Superior temporal gyrus (tissue), 1 donor: ENCODE measurements at regions not wholly inside any gene's neighbourhood (a gene's known extent, or its start where the extent isn't known, plus 50 kb on each side); places are given as distances from the start of the nearest gene placed in this dataset.
"Not testable (repeated sequence)": the region's sequence is repeated elsewhere in the genome, so short reads cannot be mapped to it uniquely, and the experiment has no call there.

Experiments
- DNase-seq: peaks from one replicate; pipeline ENCODE4 v3.0.0-alpha.2; 2016; ENCODE audit errors: extremely low spot score

DNA sequence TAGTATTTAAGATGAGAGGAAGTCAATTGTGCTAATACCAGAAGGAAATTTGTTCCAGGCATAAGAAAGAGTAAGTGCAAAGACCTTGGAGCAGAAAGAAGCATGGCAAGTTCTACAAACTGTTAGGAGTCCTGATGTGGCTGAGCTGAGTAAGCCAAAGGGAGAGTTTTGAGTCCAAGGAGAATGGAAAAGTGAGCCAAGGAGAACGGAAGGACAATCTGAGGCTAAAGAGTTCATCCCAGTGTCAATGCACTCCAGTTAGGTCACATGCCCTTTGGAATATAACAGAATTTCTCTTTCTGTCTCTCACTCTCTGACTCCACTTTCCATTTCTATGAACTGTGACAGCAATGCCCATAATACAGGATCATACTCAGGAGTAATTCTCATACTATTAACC is 224.7 kb downstream of the CAAP1 start:
- no peak for DNase-seq

DNA sequence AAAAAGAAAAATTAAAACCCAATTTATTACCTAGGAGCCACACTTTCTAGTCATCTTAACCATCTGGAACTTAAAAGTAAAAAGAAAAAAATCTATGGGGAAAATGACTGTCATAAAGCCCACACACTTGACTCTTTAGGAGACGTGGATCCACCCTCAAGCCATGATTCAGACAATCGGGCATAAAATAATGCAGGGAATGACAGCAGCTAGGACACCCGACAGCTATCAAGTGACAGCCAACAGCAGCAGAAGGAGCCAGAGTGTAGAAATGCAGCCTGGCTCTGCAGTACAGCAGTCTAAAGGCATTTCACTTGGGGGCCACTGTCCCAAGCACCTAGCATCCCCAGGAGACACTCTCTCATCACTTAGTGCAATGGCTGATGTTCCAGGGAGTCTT is 226.9 kb downstream of the CAAP1 start:
- no peak for DNase-seq

DNA sequence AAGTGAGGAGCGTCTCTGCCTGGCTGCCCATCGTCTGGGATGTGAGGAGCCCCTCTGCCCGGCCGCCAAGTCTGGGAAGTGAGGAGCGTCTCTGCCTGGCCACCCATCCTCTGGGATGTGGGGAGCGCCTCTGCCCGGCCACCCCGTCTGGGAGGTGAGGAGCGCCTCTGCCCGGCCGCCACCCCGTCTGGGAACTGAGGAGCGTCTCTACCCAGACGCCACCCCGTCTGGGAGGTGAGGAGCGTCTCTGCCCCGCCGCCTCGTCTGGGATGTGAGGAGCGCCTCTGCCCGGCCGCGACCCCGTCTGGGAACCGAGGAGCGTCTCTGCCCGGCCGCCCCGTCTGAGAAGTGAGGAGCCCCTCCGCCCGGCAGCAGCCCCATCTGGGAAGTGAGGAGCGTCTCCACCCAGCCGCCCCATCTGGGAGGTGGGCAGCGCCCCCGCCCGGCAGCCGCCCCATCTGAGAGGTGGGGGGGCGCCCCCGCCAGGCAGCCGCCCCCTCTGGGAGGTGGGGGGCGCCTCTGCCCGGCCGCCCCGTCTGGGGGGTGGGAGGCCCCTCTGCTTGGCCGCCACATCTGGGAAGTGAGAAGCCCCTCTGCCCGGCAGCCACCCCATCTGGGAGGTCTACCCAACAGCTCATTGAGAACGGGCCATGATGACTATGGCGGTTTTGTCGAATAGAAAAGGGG is 228.4 kb downstream of the CAAP1 start:
- DNase-seq = not testable (repeated sequence)

DNA sequence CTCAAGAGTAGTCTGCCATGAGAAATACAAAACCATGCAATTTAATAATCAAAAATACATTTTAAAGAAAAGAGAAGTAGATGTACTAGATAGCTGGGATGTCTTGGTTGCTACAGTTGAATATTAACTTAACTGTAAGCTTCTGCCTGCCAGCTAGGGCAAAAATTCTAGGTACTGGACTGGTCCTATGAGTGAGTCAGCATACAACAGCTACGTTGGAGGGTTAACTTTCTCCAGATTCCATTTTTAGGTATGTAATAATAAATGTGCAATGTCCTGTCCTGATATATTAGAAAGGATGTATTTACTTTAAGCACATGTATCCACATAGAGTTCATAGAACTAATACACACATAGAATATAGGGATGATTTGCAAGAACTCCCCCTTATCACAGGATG is 230.1 kb downstream of the CAAP1 start:
- DNase-seq = no peak

DNA sequence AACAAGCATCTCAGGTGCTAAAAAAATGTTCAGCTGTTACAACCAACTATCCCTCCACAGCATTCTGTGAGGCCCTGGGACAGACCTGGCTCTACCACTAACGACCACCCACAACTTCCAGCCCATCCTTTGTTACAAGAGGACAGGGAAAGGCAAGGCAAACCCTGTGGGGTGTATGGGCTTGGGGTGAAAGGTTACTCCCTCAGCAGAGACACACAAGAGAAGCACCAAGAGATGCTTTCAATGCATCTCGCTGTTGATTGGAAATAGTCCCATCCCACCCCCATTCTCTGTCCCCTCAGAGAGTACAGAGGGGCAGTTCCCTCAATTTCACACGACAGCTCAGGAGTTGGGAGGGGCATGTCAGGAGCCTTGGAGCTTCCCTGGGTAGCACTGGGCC is 234.1 kb downstream of the CAAP1 start:
- DNase-seq = no peak

DNA sequence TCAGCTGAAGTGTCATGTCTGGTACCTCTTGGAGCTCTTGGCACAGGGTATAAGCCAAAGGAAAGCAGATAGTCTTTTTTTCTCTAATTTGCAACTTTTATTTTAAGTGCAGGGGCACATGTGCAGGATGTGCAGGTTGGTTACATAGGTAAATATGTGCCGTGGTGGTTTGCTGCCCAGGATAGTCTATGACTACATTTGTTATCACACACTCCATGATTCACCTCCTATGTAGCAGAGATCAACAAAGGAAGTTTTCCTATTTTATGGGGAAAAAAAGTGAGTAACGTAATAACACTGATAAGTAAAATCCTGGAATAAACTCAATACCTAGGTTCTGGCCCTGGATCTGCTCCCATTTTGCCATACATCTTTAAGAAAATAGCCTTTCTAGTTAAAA is 234.6 kb downstream of the CAAP1 start:
- DNase-seq = no peak

DNA sequence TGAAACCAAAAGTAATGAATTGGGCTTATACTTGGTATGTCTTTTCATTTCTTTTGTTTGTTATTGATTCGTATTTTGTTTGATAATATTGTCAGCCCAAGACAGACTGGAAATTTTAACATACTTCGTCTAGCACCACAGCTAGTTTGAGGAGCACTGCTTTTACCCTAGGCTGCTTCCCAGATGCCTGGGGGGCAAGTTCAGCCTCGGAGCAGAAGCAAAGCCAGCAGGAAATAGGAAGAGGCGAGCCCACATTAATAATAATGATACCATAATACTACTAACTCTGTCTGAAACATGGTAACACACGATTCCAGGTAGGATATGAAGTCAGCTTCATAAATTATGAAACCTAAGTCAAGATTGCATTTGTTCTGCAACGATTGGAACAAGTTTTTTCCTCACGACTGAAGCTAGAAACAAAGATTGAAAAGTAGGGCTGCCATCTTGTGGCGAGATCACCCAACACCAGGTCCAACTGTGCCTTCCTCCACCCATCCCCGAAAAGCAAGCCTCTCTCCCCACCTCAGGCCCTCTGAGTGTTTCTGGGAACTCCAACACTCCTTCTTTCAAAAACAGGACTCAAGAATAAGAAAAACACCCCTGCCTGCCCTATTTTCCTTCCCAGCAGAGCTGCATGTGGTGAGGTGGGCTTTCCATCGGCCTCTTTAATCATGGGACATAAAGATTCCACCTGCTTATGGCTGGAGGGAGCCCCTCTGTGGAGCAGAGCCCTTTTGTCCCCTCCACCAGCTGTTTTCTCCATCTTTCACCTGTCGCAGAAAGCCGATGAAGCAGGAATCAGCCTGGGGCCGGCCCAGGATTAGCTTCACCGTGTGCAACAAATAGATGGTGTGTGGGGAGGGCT is 236.4 kb downstream of the CAAP1 start:
- peak; percentile 75 for DNase-seq

DNA sequence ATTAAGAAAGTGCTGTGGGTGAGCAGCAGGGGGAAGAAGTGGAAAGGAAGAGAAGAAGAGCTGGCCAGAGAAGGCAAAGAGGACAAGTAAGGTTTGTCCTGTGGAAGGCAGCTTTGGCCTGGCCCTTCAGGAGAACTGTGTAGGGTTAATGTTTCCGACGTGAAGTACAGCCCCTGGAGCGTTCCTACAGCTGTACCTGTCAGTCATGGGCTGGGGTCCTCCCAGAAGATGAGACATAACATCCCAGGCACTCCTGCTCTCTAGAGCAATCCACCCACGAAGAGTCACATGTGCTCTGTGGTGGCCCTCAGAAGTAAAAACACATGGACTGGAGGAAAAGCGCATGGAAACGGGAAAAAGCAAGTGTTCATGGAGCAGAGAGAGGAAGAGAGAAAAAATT is 237.4 kb downstream of the CAAP1 start:
- no peak for DNase-seq

DNA sequence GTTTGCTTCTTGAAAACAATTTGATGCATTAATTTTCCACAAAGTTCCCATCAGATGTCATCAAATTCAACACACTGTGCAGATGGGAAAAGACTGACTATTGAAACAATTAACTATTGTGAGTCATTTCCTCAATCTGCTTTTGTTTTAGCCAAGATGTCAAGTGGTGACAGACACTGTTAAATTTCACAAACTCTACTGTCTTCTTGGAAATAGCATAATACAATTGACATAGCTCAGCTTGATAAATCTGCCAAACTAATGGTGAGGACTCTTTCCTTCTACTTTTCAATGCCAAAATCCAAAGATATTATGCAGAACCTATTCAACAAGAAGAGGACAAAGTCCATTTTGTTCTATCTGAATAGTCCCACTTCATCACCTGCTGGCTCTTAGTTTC is 242.3 kb downstream of the CAAP1 start:
- DNase-seq = no peak

DNA sequence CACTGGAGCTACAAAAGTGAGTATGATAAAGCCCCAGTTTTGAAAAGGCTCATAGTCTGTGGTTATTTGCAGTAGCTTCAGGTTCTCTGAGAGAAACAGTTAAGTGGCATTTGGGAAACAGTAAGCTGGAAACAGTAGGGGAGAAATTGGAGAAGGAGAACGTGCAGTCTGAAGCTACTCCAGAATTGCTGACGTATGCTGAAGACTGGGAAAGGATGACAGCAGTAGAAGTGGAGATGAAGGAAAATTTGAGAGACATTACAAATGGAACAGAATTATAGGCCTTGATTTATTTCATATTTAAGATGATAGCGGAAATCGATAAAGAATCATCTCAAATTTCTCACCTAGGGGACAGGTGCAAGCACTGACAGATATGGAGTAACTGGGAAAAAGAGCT is 248.8 kb downstream of the CAAP1 start:
- DNase-seq = no peak

DNA sequence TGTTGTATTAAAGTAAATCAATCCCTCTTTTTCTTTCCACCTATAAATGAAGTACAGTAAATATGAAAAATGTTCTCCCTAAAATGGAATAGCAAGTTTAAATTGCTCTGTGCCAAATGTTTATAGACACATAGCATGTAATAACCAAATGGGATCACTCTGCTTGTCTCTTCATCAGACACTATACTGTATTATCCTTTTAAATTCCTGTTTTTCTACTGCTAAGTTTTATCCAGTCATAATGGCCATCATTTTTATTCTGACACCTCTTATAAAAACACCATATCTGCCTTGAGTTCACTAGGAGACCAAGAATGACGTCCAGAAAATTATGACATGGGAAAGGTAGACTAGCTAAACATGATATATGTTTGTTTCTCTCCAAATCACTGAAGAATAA is 252.8 kb downstream of the CAAP1 start:
- DNase-seq = no peak

DNA sequence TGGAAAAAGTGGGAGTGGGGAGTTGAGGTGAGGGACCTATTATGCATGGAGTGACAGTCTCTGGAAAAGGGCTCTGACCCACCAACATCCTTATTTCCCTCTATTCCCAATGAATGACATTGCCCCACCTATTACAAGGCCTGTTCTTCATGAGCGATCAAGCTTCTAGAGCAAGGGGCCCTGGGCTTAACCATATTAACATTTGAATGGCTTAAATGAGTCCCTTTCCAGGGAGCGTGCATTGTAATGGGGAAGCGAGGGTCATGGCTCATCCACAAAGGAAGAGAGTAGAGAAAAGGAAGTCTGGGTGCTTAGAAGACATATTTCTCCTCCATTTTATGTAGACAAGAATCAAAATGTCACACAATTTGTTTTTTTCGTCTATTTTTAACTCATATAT is 255.5 kb downstream of the CAAP1 start:
- no peak for DNase-seq

DNA sequence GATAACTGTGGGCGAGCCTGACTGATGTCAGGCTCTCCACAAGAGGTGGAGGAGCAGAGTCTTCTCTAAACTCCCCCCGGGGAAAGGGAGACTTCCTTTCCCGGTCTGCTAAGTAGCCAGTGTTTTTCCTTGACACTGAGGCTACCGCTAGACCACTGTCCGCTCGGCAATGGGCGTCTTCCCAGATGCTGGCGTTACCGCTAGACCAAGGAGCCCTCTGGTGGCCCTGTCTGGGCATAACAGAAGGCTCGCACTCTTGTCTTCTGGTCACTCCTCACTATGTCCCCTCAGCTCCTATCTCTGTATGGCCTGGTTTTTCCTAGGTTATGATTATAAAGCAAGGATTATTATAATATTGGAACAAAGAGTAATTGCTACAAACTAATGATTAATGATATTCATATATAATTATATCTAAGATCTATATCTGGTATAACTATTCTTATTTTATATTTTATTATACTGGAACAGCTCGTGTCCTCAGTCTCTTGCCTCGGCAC is 278.7 kb downstream of the CAAP1 start:
- not testable (repeated sequence) for DNase-seq

DNA sequence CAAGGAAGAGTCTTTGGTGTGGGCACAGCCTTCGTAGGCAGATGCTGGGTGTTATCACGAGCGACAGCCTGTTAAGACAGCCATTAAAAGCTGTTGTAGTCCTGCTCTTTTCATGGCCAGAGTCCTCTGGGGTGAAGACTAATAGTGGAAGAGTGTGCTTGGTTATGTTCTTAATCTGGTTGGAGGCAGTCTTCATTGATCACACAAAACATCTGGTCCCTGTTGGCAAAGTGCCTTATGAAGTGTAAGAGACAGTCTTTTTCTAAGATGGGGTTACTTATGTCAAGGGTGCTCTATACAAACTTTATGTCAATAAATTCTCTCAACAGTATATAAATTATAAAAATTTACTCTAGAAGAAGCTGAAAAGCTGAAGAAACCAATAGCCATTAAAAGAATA is 280.4 kb downstream of the CAAP1 start:
- no peak for DNase-seq

DNA sequence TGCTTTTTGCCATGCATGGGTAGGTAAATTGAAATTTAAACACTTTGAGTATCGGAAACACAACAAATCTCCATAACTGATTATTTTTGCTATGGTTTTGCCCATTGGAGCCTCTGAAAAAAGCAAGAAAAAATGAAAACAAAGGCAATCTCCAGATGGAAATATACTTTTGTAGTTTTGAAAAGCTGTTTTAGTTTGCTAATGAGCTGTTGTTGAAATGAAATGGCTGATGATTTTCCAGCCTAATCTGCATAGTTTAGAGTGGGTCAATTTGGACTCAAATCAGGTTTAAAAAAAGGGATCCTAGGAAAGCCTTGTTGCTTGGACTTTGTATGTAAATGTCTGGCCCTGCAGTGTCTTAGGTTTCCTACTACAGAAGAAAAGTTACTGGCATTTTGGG is 285.8 kb downstream of the CAAP1 start:
- no peak for DNase-seq

DNA sequence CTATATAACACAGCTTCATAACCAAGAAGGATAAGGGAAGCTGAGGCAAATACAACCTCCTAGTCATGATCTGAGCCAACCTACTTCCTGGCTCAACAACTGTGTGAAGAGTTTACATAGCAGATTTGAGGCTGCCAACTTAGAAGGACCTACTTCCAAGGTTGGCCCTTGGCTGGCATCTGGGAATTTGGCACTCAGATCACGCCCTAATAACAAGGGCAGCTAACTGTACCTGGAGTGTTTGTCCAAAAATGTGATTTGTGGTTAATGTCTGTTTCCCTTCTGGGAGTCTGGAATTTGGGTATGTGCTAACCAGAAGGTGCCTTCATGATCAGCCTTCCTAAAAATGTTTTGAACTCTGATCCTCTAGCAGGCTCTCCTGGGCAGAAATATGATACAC is 287.2 kb downstream of the CAAP1 start:
- no peak for DNase-seq

DNA sequence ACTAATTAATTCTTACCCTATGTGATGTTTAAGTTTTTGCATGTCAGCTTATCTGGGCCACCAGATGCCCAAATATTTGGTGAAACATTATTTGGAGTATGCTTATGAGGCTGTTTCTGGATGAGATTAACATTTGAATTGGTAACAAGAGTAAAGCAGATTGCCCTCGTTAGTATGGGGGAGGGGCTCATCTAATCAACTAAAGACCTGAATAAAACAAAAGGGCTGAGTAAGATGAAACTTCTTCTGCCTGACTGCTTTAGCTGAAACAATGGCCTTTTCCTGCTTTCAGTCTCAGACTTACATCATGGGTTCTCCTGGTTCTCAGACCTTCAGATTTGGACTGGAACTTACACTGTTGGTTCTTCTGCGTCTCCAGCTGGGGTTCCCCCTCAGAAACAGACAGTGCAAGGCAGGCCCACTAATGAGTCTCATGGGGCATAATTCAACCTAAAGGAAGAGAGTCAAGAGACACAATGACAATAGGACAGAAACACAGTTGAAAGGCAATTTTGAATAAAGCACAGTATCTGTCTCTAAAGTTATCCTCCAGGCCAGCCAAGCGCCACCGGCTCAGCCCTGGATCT is 288.4 kb downstream of the CAAP1 start:
- no peak for DNase-seq

DNA sequence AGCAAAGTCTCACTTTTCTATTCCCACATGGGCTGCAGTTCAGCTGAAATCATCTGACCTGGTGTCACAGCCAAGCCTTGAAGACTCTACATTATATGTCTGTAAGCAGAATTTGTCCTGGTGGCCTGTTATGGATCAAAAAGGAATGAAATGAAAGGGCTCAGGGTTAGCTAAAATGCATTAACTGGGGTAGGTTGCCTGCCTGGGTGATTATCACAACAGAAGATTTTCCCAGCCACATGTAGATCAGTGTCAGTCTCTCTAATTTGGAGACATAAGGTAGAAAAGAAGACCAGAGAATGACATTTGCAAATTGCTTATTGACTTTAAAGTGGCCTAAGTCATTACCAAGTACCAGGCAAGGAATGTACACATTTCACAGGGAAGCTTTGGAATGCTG is 289.0 kb downstream of the CAAP1 start:
- DNase-seq = no peak

DNA sequence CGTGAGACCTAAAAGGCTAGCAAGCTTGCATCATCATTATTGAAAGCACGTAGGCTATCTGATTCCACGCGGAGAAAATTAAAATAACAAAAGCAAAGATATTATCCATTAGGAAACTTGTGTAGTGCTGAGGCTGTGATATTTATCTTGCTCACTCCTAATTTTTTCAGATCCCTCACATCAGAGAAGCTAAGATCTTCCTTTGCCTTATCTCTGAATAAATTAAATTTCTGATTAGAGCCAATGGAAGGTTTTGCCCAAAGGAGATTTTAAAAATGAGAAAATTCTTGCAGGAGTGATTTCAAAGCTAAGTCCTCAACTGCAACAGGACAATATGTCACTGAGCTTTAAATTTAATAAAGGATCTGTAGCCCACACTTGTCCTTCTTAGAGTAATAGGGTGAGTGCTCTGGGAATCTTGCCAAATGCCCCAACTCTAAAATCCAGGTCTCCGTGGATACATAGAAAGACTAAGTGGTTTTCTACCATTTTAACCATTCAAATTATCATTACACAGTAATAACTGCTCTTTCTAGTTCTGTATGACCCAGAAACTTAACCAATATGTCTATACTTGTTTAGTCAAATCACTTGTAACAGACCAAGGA is 295.0 kb downstream of the CAAP1 start:
- no peak for DNase-seq

DNA sequence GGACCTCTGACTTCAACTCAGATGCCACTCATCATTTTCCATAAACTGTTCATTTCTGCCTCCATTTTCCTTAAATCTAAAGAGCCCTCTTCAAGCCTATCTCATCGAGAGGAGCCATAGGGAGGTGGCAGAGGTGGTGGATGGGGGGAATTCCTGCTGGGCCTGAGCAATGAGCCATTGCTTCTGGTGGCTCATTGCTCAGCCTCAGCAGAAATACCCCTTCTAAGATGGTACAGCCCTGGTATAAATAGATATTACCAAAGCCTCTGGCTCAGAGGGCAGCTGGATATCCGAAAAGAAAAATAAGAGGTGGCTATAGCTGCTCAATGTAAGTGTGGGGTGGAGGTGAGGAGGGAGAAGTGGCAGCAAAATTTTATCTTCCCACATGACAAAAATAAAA is 313.5 kb downstream of the CAAP1 start:
- no peak for DNase-seq

DNA sequence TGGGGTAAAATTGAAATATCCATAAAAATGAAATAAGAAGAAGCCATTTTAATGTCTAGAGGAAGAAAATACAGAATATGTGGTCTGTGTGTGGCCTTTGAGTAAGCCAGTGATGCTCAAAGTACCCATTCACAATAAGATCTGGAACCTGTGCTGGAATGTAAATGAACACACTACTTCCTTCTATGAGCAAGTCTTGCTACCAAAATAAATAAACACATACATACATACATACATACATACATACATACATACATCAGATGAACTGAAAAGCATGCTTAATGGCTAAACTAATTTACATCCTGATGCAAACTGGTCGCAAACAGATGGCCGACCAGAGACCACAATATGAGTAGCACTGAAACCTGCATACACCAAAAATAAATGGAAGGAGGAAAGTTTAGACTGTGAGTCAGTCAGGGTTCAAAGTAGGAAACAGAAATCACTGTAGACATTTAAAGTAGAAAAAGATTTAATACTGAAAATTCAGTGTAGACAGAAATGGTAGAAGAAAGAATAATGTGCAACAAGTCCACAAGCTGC is 317.6 kb downstream of the CAAP1 start:
- DNase-seq = no peak

DNA sequence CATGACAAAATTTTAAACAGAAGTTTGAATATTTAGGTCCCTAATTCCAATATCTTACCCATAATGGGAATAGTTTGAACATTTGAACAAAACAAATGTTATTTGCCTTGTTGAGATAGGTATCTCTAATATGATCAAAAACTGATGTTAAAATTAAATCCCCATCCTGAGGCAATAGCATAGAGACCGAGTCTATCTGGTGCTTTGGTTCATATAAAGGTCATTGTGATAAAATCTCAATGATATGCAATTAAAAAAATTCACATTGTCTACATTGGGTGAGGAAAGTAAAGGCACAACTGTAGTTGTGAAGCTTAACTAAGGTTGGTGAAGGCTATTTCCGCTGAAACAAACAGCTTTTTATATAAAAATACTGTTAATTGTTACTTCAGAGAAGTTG is 318.3 kb downstream of the CAAP1 start:
- DNase-seq = no peak
